GM12892 (cell line): ENCODE measurements at regions not wholly inside any gene's neighbourhood (a gene's known extent, or its start where the extent isn't known, plus 50 kb on each side); places are given as distances from the start of the nearest gene placed in this dataset.

Source experiments
- POLR2A ChIP-seq: IDR thresholded peaks from 2 replicates; pipeline ENCODE4 v1.6.1; 2011; ENCODE audit warnings: low read depth, low read length, control low read depth
- POLR2AphosphoS5 ChIP-seq: IDR thresholded peaks from 2 replicates; pipeline ENCODE4 v1.6.1; 2011; ENCODE audit warnings: low read depth, low read length, control low read depth
- TAF1 ChIP-seq: IDR thresholded peaks from 2 replicates; pipeline ENCODE4 v1.6.1; 2011; ENCODE audit warnings: low read depth, mild to moderate bottlenecking, control low read depth, low read length, borderline replicate concordance

GRCh38 chr14:22262881-22263280 is 326.1 kb downstream of the DAD1 start:
- TF ChIP-seq POLR2AphosphoS5 (no peak), TAF1 (no peak), POLR2A (no peak)
